Activated CD4-positive, alpha-beta T cell treated with anti-CD3 and anti-CD28 coated beads, Interleukin-2, amount 50 U/mL, for 1 hour (primary cell): ENCODE measurements at regions not wholly inside any gene's neighbourhood (a gene's known extent, or its start where the extent isn't known, plus 50 kb on each side); places are given as distances from the start of the nearest gene placed in this dataset.

Experiments
- DNase-seq: peaks from one replicate; pipeline ENCODE4 v3.0.0-alpha.2; 2020

- no peak for DNase-seq
Observed at GRCh38 chr17:5789528-5789927, 205.2 kb upstream of the NLRP1 start.

- DNase-seq: no peak
Observed at GRCh38 chr17:5793157-5793556, 208.8 kb upstream of the NLRP1 start.

- no peak for DNase-seq
Observed at GRCh38 chr17:5793899-5794298, 209.6 kb upstream of the NLRP1 start.

- no peak for DNase-seq
Observed at GRCh38 chr17:5794385-5794784, 210.1 kb upstream of the NLRP1 start.

- DNase-seq: no peak
Observed at GRCh38 chr17:5794881-5795506, 210.7 kb upstream of the NLRP1 start.

GRCh38 chr17:5797447-5798050, 213.2 kb upstream of the NLRP1 start:
- no peak for DNase-seq

- no peak for DNase-seq
Observed at GRCh38 chr17:5798094-5798493, 213.8 kb upstream of the NLRP1 start.

GRCh38 chr17:5800131-5800530, 215.8 kb upstream of the NLRP1 start:
- DNase-seq: no peak

GRCh38 chr17:5800646-5801045, 216.3 kb upstream of the NLRP1 start:
- no peak for DNase-seq

GRCh38 chr17:5804251-5804650, 219.9 kb upstream of the NLRP1 start:
- no peak for DNase-seq

GRCh38 chr17:5809056-5809455, 224.7 kb upstream of the NLRP1 start:
- no peak for DNase-seq

GRCh38 chr17:5809580-5810188, 225.4 kb upstream of the NLRP1 start:
- no peak for DNase-seq

GRCh38 chr17:5812590-5812989, 228.3 kb upstream of the NLRP1 start:
- no peak for DNase-seq

- no peak for DNase-seq
Observed at GRCh38 chr17:5813357-5813756, 229.0 kb upstream of the NLRP1 start.

- no peak for DNase-seq
Observed at GRCh38 chr17:5815396-5815795, 231.1 kb upstream of the NLRP1 start.

- no peak for DNase-seq
Observed at GRCh38 chr17:5816491-5817070, 232.3 kb upstream of the NLRP1 start.

GRCh38 chr17:5817475-5818395, 233.4 kb upstream of the NLRP1 start:
- no peak for DNase-seq

GRCh38 chr17:5819396-5819795, 235.1 kb upstream of the NLRP1 start:
- no peak for DNase-seq

- DNase-seq: no peak
Observed at GRCh38 chr17:5819921-5820685, 235.8 kb upstream of the NLRP1 start.

- DNase-seq: no peak
Observed at GRCh38 chr17:5820721-5821456, 236.6 kb upstream of the NLRP1 start.

- no peak for DNase-seq
Observed at GRCh38 chr17:5821803-5822202, 237.5 kb upstream of the NLRP1 start.
